Fibroblast of lung (primary cell): ENCODE measurements at regions not wholly inside any gene's neighbourhood (a gene's known extent, or its start where the extent isn't known, plus 50 kb on each side); places are given as distances from the start of the nearest gene placed in this dataset.

ENCODE experiments used
- DNase-seq, 2 donors: peaks; one replicate each; pipeline versions ENCODE4 v3.0.0 to v3.0.0-alpha.2; 2010; ENCODE audit warnings: low read depth in 2 of 2
- H2AFZ ChIP-seq: 2 replicates; pipeline ENCODE4 v1.5.1; 2012; ENCODE audit warnings: low read length, control low read depth, inconsistent platforms
- H3K27ac ChIP-seq: 2 replicates; pipeline ENCODE4 v1.5.1; 2011; ENCODE audit warnings: low read length, control low read depth; ENCODE audit not compliant: insufficient read depth
- H3K27me3 ChIP-seq: 2 replicates; pipeline ENCODE4 v1.5.1; 2011; ENCODE audit warnings: mild to moderate bottlenecking, low read length; ENCODE audit not compliant: control insufficient read depth, insufficient read depth
- H3K36me3 ChIP-seq: 2 replicates; pipeline ENCODE4 v1.5.1; 2011; ENCODE audit warnings: low read length; ENCODE audit not compliant: control insufficient read depth, insufficient read depth
- H3K4me1 ChIP-seq: 2 replicates; pipeline ENCODE4 v1.5.1; 2011; ENCODE audit warnings: low read length; ENCODE audit not compliant: control insufficient read depth, insufficient read depth; ENCODE audit errors: extremely low read depth
- H3K4me2 ChIP-seq: 2 replicates; pipeline ENCODE4 v1.5.1; 2011; ENCODE audit warnings: low read length, control low read depth; ENCODE audit not compliant: insufficient read depth; ENCODE audit errors: extremely low read depth
- H3K4me3 ChIP-seq, 4 experiments: fragments of 200-600 bp in 1 of 4; sonication (generic) in 1 of 4; replicated peaks in 1 of 4; 2 replicates each; pipeline ENCODE4 v1.5.1; 2011 to 2016; ENCODE audit warnings: low read length in 4 of 4, low read depth in 3 of 4, mild to moderate bottlenecking in 3 of 4, control low read depth in 2 of 4, inconsistent platforms in 1 of 4, mixed read lengths in 1 of 4; ENCODE audit not compliant: insufficient read depth in 1 of 4; ENCODE audit errors: control extremely low read depth in 1 of 4
- H3K79me2 ChIP-seq: 2 replicates; pipeline ENCODE4 v1.5.1; 2012; ENCODE audit warnings: mild to moderate bottlenecking, low read length, inconsistent platforms; ENCODE audit not compliant: control insufficient read depth, insufficient read depth
- H3K9ac ChIP-seq: 2 replicates; pipeline ENCODE4 v1.5.1; 2011; ENCODE audit warnings: mild to moderate bottlenecking, low read length, control low read depth; ENCODE audit not compliant: insufficient read depth
- H3K9me3 ChIP-seq: 2 replicates; pipeline ENCODE4 v1.5.1; 2012; ENCODE audit warnings: low read depth, low read length; ENCODE audit not compliant: control insufficient read depth, insufficient read depth
- H4K20me1 ChIP-seq: 2 replicates; pipeline ENCODE4 v1.5.1; 2011; ENCODE audit warnings: low read length; ENCODE audit not compliant: control insufficient read depth, insufficient read depth; ENCODE audit errors: extremely low read depth
- EZH2 ChIP-seq: IDR thresholded peaks from 2 replicates; pipeline ENCODE4 v1.5.1; 2012; ENCODE audit warnings: low read length, control low read depth, mild to moderate bottlenecking; ENCODE audit errors: missing control alignments
- TF ChIP-seq, protein P1 (sequence below), 2 donors: IDR thresholded peaks in 1 of 2; conservative IDR thresholded peaks in 1 of 2; 1 replicate in 1 of 2; 2 replicates in 1 of 2; pipeline ENCODE4 v1.5.1; 2011 to 2012; ENCODE audit warnings: low read length in 2 of 2, control low read depth in 1 of 2, inconsistent platforms in 1 of 2, low read depth in 1 of 2, mild to moderate bottlenecking in 1 of 2

- Histone ChIP-seq H2AFZ (no peak overlapping the region), H3K4me1 (peaks cover 8% of the 10 kb centered on the region), H3K4me2 (no peak overlapping the region), H3K9ac (no peak overlapping the region), H3K27me3 (no peaks in the 10 kb centered on the region), H3K4me3 (no peak overlapping the region), H4K20me1 (no peaks in the 10 kb centered on the region), H3K79me2 (no peaks in the 10 kb centered on the region), H3K9me3 (no peaks in the 10 kb centered on the region), H3K27ac (no peak overlapping the region), H3K36me3 (no peaks in the 10 kb centered on the region)
- DNase-seq: no peak
- TF ChIP-seq, protein P1, sequence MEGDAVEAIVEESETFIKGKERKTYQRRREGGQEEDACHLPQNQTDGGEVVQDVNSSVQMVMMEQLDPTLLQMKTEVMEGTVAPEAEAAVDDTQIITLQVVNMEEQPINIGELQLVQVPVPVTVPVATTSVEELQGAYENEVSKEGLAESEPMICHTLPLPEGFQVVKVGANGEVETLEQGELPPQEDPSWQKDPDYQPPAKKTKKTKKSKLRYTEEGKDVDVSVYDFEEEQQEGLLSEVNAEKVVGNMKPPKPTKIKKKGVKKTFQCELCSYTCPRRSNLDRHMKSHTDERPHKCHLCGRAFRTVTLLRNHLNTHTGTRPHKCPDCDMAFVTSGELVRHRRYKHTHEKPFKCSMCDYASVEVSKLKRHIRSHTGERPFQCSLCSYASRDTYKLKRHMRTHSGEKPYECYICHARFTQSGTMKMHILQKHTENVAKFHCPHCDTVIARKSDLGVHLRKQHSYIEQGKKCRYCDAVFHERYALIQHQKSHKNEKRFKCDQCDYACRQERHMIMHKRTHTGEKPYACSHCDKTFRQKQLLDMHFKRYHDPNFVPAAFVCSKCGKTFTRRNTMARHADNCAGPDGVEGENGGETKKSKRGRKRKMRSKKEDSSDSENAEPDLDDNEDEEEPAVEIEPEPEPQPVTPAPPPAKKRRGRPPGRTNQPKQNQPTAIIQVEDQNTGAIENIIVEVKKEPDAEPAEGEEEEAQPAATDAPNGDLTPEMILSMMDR (conservative IDR thresholded peaks at IDR 0.05 in 1 of 2, IDR thresholded peaks at IDR 0.05 in 1 of 2; ENCODE audit: low read depth in 1 of 2, low read length in 2 of 2): no peak
- TF ChIP-seq EZH2: no peak
Observed at GRCh38 chr6:140185991-140186390, 811.5 kb upstream of the CITED2 start.

DNA sequence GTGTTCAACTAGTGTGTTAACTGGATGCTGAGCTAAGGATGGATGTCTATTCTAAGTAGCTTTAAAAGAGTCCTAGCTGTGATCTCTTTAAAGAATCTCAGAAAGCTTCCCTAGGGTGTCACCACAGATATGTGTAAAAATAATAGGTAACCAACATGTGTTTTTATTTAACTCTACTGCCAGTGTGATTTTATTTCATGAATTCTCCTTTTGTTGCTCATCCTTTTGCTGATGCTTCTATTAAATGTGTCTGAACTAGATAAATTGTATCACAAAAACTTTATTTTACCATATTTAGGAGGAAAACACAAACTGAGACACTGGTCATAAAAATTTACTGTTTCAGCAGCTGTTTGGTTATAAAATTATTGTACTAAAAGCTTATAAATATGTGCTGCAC, 809.4 kb upstream of the CITED2 start:
- Histone ChIP-seq H3K4me2 (no peak overlapping the region), H3K9ac (no peak overlapping the region), H3K36me3 (no peaks in the 10 kb centered on the region), H2AFZ (peak overlapping the region; percentile 9), H3K9me3 (no peaks in the 10 kb centered on the region), H3K79me2 (no peaks in the 10 kb centered on the region), H3K27me3 (no peaks in the 10 kb centered on the region), H3K4me3 (no peak overlapping the region), H3K4me1 (peaks cover 8% of the 10 kb centered on the region), H4K20me1 (no peaks in the 10 kb centered on the region), H3K27ac (no peak overlapping the region)
- peak in 1 of 2 donors; percentile 48 for DNase-seq
- TF ChIP-seq EZH2: no peak
- TF ChIP-seq, protein P1 (conservative IDR thresholded peaks at IDR 0.05 in 1 of 2, IDR thresholded peaks at IDR 0.05 in 1 of 2; ENCODE audit: low read depth in 1 of 2, low read length in 2 of 2): no peak

GRCh38 chr6:140182821-140183220, 808.4 kb upstream of the CITED2 start:
- Histone ChIP-seq H3K27ac (no peak overlapping the region), H3K27me3 (no peaks in the 10 kb centered on the region), H3K36me3 (no peaks in the 10 kb centered on the region), H3K4me1 (peaks cover 13% of the 10 kb centered on the region), H3K9me3 (no peaks in the 10 kb centered on the region), H3K4me2 (no peak overlapping the region), H3K79me2 (no peaks in the 10 kb centered on the region), H2AFZ (no peak overlapping the region), H3K4me3 (no peak overlapping the region), H3K9ac (no peak overlapping the region), H4K20me1 (no peaks in the 10 kb centered on the region)
- DNase-seq: peak in 1 of 2 donors; percentile 23
- no peak for TF ChIP-seq EZH2
- TF ChIP-seq, protein P1 (conservative IDR thresholded peaks at IDR 0.05 in 1 of 2, IDR thresholded peaks at IDR 0.05 in 1 of 2; ENCODE audit: low read depth in 1 of 2, low read length in 2 of 2): no peak
